Erythroblast (primary cell): ENCODE measurements at regions not wholly inside any gene's neighbourhood (a gene's known extent, or its start where the extent isn't known, plus 50 kb on each side); places are given as distances from the start of the nearest gene placed in this dataset.

Source experiments
- GATA1 ChIP-seq: IDR thresholded peaks from 2 replicates; pipeline ENCODE4 v1.6.1; 2011; ENCODE audit warnings: low read depth, mild to moderate bottlenecking, control low read depth, low read length, moderate library complexity
- POLR2A ChIP-seq: IDR thresholded peaks from 2 replicates; pipeline ENCODE4 v1.6.1; 2011; ENCODE audit warnings: mild to moderate bottlenecking, low read length

DNA sequence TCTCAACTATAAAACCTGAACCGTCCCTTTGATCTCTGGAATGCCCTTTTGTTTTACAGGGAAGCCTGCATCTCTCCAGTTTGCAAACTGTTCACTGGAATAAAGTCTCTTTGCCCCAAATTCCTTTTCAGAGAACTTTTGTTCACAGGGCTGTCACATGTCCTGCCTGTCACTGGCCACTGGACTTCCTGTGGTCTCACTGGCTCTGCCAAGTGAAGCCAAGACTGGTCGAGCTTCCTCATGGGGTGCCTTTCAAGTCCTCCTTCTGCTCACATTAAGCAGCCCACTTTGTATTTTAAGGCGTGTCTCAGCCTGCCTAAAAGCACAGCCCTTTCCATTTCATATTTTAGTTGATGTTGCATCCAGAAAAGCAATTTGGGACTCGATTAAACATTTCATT, 215.7 kb downstream of the KATNAL1 start:
- no peak for TF ChIP-seq POLR2A
- TF ChIP-seq GATA1 = no peak
